AG08395 (cell line): ENCODE measurements at regions not wholly inside any gene's neighbourhood (a gene's known extent, or its start where the extent isn't known, plus 50 kb on each side); places are given as distances from the start of the nearest gene placed in this dataset.

ENCODE experiments used
- DNase-seq: peaks from one replicate; pipeline ENCODE4 v3.0.0; 2012; ENCODE audit warnings: mixed read lengths, low spot score

DNA sequence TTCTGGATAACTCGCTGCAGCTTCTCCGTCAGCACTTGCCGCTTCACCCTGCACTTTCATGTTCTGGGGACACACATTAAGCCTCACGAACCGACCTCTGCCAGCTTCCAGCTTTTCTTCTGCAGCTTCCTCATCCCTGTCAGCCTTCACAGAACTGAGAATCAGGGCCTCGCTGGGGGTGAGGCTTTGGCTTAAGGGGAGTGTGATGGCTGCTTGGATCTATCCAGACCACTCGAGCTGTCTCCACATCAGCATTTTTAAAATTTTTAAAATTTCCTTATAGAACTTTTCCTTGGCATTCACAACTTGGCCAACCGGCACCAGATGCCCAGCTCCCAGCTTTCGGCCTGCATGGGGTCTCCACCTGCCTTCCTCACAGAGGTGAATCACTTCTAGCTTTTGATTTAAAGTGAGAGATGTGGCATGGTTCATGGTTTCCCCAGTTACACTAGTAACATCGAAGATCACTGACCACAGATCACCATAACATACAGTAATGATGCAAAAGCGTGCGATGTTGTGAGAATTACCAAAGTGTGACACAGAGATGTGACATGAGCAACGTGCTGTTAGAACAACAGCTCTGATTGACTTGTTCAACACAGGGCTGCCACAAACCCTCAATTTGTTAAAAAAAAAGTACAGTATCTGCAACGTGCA is 139.1 kb upstream of the C14orf180 start:
- no peak for DNase-seq

DNA sequence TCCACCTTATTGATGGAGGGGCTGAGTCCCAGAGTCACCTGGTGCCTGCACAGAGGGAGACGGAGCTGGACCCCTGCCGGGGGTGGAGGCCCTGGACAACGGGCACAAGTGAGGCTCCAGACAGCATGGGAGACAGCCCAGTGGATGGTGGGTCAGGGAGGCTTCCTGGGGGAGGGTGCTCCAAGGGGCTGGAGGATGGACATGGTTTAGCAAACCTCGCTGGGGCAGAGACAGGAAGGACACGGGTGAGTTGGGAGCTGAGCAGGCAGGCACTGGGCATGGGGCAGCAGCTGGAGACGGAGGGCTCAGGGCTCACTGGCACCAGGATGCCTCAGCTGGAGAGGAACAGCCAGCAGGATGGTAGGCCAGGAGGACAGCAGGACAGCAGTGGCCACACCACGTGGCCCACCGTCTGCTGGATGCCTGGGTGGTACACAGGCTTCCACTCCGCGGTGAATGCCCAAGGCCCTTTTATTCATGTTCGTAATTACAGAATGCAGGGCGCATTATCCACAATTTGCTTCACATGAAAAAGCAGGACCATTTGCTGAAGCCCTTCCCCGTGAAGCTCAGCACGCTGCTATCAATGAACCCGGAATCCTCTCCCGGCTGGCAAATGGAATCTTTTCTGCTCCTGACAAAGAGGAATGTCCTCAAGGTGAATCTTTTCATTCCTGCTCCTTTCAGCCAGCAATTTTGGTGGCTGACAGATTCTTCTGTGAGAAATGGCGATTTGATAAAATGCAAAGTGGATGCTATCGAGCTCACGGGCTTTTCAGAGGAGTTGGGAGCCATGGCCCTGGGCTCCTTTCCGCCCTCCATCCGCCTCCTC is 138.1 kb upstream of the C14orf180 start:
- no peak for DNase-seq

DNA sequence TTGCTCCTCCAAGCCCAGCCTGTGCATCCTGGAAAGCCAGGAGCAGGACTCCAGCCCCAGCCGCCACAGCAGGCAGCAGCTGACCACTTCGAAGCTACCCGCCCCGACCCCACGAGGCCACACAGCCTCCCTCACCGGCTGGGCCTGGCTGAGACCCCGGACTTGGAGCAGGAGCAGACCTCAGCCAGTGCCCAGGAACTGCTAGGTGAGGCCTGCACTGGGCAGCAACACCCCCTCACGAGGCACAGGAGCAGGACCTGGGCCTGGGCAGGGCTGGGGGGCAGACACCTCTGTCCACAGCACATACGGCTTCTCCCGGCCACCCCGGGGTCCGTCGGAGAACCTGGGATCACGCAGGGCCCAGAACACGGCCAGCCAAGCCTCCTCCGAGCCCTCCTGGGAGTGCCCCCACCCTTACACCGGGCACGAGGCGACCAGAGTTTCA is 137.4 kb upstream of the C14orf180 start:
- DNase-seq: no peak

DNA sequence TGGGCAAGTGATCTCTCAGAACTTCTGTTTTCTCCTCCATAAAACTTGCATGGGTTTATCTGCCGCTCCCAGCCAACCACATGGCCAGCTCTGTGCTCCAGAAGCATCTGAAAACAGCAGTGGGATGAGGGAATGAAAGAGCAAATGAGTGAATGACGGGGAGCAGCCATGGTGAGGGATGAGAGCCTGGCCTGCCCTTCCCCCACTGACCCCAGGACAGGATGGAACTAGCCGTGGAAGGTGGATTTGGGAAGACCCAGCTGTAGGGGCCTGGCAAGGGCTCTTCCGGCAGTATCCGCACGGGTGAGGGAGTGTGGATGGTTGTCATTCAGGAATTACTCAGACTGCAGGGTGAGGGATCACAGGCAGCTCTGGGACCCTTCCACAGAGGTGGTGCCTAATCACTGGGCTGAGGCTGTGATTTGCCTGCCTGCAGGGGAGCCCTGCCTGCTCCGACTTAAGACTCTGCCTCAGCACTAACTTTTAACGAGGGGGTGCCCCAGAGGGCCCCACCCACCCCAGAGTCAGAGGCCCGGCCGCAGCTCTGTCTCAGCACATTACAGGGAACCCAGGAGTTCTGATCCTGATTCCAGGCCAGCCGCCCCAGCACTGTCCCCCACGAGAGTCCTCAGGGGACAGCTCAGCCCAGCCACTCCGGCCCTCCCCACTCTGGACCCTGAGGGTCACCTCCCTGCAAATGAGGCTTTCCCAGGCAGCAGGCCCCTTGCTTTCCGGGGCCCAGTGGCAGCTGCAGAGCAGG is 136.8 kb upstream of the C14orf180 start:
- DNase-seq: no peak

DNA sequence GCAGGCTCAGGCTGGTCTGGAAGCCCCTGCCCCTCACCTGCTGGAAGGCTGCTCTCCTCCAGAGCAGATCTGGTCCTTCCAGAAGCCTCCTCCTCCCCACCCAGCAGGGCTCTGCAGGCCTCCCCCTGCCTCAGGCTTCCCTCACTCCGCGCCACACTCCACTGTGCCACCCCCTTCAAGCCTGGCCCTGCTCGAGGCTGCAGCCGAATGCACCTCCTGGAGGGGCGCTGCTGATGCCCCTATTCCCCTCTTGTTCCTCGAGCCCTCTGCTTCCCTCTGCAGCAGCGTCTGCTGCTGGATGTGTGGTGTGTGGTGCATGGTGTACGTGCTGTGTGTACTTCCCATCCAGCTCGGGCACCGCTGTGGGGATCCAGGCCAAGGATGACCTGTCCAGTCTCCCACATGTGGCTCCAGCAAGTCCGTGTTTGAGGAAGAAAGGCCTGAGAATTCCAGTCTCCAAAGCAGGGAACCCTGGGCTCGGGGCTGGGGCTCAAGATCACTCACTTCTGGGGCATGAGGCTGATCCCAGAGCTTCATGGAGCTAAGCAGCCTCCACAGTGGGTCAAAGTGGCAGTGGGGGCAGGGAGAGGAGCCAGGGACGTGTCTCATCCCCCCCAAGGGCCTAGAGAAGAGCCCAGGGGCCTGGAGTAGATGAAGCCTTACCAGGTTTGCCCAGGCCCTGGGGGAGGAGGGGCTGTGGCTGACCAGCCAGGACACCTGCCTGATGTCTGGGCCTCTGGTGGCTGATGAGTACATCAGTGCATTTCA is 136.0 kb upstream of the C14orf180 start:
- DNase-seq: no peak

DNA sequence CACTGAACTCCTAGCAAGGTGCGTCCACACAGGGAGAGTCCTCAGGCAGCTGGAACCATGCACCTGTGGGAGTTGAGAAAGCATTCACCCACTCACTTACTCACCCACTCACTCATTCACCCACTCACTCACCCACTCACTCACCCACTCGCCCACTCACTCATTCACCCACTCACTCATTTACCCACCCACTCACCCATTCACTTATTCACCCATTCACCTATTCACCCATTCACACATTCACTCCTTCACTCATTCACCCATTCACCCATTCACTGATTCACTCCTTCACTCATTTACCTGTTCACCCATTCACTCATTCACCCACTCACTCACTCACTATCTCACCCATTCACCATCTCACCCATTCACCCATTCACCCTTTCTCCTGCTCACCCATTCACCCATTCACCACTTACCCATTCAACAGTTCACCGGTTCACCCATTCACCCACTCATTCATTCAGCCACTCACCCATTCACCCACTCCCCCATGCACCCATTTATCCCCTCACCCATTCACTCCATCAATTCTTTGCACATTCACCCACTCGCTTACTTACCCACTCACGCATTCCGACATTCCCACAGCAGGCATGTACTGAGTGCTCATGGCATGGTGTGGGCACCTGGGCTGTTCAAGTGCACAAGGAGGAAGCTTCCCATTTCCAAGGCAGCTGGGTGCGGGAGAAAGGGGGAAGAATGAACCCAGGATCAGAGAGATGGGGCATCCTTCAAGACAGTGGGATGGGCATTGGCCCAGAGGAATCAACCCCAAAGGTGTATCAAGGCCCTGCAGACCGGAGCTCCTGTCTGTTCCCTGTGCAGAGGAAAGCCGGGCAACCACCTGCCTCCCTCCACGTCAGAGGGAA is 135.2 kb upstream of the C14orf180 start:
- no peak for DNase-seq

DNA sequence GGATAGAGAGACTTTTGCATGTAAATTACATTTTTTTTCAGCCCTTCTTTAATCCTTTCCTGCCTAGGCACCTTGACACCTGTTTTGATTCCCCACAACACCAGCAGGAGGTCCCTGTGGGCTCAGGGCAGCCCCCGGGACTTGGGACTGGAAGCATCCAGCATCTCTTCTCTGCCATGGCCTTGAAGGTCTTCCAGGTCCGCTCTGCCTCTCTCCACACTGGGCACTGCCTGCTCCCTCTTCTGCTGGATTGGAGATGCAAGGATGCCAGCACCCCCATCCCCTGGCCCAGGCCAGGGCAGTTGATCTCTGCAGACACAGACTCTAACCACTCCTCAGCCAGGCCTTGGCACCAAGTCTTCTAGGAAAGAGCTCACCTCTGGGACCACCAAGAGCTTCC is 134.5 kb upstream of the C14orf180 start:
- DNase-seq: no peak

DNA sequence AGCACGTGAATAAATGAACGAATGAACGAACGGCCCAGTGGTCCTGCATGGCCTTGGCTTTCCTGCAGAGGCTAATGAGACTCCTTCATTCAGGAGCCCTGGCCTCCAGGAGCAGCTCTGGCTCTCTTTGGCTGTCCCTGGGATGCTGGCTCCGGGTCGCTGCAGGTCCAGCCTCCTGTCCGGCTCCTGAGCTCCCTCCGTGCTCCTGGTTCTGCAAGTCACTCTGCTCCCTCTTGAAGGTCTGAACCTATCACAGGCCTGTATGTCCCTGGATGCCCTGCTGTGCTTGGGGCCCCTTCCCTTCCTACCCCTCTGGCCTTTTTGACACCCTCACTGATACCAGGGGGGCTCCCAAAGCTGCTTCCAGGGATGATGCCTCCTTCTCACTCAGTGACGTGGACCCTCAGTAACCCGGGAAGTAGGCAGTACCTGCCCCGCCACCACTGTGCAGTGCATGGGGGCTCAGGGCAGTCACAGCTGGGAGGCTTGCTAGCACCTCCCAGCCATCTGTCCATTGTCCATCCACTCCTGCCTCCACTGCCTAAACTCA is 133.7 kb upstream of the C14orf180 start:
- no peak for DNase-seq

DNA sequence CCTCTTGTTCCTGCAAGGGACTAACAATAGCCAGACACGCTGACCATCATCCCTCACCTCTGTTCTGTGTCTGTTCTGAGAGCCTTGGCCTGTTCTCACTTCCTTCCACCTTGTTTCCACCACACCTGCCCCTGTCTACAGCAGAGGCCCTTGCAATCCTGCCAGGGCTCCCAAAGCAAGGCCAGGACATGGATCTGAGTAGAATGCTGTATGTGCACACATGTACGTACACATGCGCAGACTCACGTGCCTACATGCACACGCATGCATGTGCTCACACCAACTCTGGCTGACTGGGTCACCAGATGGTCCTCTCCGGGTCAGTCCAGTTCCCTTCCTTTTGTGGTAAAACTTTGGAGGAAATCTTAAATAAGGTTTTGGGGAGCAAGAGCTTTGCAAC is 133.0 kb upstream of the C14orf180 start:
- DNase-seq: no peak

DNA sequence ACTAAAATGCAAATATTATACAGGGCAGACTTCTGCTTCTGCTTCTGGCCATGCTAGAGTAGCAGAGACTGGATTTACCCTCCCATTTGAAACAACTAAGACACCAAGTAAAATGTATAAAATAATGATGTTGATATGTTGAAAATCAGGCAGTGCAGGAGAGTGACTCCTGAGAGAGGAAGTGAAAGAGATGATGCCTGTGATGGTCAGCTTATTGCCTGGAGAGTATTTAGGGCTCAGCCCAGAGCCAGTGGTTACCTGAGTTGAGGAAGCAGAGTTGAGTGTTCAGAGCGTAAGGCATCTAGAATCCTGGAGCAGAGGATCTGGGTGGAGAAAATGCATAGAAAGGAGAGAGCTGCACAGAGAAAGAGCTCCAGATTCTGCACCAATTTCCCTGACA is 131.8 kb upstream of the C14orf180 start:
- no peak for DNase-seq

DNA sequence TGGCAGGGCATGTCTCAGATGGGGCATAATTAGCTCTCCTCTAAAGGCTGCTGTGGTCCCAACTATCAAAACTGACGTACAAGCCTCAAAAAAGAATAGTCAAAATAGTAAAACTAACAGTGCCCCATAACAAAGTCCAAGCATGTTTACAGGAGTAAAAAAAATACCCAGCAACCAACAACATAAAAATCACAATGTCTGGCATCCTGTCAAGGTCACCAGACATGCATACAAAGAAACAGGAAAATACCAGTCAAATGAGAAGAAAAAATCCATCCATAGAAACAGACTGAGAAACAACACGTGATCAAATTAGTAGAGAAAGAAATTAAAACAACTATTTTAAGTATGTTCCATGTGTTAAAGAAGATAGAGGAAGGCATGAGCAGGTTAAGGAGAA is 131.2 kb upstream of the C14orf180 start:
- DNase-seq: no peak

DNA sequence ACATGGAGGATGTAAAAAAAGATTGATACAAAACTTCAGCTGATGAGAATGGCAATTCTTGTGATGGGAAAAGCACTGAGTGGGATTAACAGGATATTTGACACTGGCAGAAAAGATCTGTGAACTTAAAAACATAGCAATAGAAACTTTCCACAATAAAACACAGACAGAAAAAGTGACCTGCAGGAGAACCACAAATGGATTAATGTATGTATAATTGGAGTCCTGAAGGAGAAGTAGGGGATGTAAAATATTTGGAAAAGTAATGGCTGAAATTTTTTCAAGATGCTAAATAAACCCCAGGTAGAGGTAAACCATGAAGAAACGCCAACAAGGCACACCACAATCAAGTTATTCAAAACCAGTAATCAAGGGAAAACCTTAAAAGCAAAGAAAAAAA is 130.8 kb upstream of the C14orf180 start:
- DNase-seq: no peak

DNA sequence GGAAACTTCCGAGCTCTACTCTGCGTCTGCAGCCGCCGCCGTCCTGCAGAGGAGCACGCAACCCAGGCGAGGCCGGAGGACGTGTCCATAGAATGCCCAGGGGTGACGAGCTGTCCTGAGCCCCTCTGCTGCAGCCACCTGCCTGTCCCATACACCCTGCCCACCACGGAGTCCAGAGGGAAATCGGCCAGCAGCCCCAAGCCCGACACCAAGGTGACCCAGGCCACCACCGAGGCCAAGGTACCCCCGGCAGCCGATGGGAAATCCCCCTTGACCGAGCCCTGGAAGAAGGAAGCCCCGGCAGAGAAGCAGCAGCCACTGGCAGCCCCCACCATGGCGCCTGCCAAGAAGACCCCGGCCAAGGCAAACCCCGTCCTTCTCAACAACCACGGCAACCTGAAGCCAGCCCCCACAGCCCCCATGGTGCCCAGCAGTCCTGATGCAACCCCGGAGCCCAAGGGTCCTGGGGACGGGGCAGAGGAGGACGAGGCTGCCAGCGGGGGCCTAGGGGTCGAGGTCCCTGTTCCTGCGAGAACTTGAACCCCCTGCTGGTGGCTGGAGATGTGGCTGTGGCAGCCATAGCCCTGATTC is 128.7 kb upstream of the C14orf180 start:
- DNase-seq: no peak

DNA sequence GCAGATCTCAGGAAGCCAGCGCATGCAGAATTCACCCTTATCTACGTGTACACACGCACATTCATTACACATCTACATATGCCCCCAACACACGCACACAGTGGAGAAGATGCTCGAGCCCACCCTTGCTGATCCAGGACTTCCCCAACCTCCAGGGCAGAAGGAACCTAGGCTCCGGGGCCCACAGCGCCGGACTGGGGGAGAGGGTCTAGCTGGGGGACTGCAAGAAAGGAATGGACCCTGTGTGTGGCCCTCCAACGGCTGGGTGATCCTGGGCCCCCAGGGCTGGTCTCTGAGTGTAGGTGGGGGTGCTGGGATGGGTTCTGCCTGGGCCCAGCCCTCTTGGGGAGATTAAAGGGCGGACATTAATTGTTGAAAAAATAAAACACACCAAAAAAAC is 128.1 kb upstream of the C14orf180 start:
- DNase-seq: no peak

DNA sequence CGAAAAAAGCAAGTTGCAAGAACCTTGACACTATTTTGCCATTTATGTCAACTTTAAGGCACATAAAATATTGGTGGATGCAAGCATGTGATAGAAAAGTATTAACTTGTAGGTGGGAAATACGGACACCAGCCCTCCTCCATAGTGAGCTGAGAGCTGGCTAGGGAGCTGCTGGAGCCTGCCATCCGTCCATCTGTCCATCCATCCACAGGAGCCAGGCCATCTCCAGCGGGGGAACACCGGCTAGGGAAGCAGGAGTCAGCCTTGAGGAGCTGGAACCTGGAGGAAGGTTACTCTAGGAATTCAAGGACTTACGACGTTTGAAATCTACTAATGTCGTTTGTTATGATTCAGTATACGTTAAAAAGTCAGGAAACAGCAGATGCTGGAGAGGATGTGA is 120.7 kb upstream of the C14orf180 start:
- DNase-seq: no peak

DNA sequence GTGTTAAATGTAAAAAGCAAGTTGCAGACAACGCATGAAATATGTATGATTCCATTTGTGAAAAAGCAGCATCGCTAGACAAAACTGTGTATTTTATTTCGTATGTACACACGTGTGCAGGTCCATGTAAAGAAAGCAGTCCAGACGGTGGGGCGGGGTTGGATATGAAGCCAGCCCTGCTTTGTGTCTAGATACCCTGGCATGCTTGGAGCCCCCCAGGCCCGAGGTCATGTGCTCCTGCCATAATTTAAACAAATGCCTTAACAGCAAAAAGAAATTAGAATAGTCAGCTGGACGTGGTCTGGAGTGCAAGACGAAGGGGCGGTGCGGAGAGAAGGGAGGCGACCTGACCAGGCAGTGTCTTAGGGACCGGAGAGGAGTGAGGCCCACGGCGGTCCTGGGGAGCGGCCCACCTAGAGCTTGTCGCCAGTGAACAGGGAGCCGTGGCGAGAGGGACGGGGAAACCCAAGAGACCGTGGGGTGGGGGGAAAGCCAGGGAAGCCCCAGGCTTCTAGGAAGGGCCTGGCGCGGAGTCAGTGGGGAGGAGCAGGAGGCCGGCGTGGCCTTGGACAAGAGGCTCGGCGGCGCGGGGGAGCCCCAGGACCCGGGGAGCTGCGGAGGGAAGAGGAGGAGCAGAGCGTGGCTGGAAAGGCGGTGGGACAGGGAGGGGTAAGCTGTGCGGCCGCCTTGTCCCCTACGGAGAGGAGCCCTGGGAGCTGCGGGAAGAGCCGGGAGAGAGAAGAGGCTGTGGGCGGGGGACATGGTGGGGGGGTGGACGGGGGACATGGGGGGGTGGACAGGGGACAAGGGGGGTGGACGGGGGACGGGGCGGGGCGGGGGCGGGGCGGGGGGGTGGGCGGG is 118.5 kb upstream of the C14orf180 start:
- no peak for DNase-seq

DNA sequence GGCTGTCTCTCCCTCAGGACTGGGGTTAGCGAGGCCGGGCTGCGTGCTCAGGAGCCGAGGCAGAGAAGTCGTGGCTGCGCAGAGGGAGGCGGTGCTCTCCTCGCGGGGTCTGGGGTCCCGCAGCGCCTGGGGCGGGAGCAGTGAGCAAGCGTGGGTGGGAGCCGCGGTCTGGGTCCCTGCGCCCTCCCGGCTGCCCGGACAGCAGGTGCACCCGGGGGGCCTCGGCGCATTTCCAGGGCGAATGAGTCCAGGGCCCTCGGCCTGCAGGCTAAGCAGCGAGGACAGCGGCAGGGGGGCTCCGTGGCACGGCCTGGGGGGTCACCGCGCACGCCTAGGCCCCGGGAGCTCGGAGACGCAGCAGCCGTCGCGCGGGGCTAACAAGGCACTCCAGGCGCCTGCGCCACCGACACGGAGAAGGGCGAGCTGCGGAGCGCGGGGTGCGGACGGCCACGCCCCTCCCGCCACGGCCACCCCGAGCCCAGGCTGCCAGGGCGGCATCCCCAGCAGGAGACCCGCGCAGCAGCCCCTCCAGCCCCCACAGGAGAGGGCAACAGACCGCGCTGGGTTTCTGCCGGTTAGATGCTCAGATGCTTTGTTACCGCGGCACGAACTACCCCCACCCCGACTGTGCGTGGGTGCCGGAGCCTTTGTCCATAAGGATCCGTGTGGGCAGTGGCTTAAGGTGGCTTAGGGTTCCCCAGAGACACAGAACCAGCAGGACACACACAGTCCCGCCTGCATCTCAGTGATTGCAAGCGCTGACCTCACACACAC is 117.7 kb upstream of the C14orf180 start:
- DNase-seq: no peak
